Prostate gland (tissue), 2 donors: ENCODE measurements at regions not wholly inside any gene's neighbourhood (a gene's known extent, or its start where the extent isn't known, plus 50 kb on each side); places are given as distances from the start of the nearest gene placed in this dataset.

ENCODE experiments used
- DNase-seq: peaks from one replicate; pipeline ENCODE4 v3.0.0-alpha.2; 2019; ENCODE audit warnings: low spot score
- H3K27ac ChIP-seq, 2 donors: fragments of 200-600 bp; sonication (generic); 2 replicates each; pipeline ENCODE4 v1.5.1; 2017 to 2019
- H3K27me3 ChIP-seq: fragments of 200-600 bp; sonication (generic); replicated peaks from 2 replicates; pipeline ENCODE4 v1.5.1; 2019; ENCODE audit not compliant: insufficient read depth
- H3K36me3 ChIP-seq, 2 donors: fragments of 200-600 bp; sonication (generic); 1 replicate in 1 of 2; 2 replicates in 1 of 2; pipeline versions ENCODE4 v1.5.1 to v1.8.1; 2017 to 2019
- H3K4me1 ChIP-seq: fragments of 200-600 bp; sonication (generic); replicated peaks from 2 replicates; pipeline ENCODE4 v1.5.1; 2019
- H3K4me3 ChIP-seq, 2 donors: fragments of 200-600 bp; sonication (generic); 2 replicates each; pipeline ENCODE4 v1.5.1; 2017 to 2019
- H3K9me3 ChIP-seq: fragments of 200-600 bp; sonication (generic); 2 replicates; pipeline ENCODE4 v1.5.1; 2017
- CTCF ChIP-seq, 4 experiments: fragments of 200-600 bp in 2 of 4; fragments of 450-650 bp in 2 of 4; sonication (generic) in 2 of 4; IDR thresholded peaks; 1 replicate in 3 of 4; 2 replicates in 1 of 4; pipeline ENCODE4 v1.5.1; 2016 to 2019; ENCODE audit warnings: antibody characterized with exemption in 4 of 4, mild to moderate bottlenecking in 2 of 4, moderate library complexity in 2 of 4
- POLR2A ChIP-seq: fragments of 450-650 bp; IDR thresholded peaks from one replicate; pipeline ENCODE4 v1.6.1; 2016; ENCODE audit warnings: antibody characterized with exemption, mild to moderate bottlenecking
- POLR2AphosphoS5 ChIP-seq: sonication (generic); formaldehyde crosslinking; IDR thresholded peaks from one replicate; pipeline ENCODE4 v1.6.1; 2017; ENCODE audit warnings: antibody characterized with exemption
- WGBS: methylation state at CpG from one replicate; pipeline ENCODE4 v1.1.5; 2018; 5-methylcytosine and 5-hydroxymethylcytosine counted together
- intact Hi-C: fragments of 100-400 bp; cut with DNase I; formaldehyde crosslinking; loops from one replicate; pipeline ENCODE4 v1.14.2; 2022

- WGBS = 41% methylated on average over 4 of the region's 4 CpGs
- no peak for TF ChIP-seq POLR2A
- no peak for DNase-seq
- Histone ChIP-seq H3K4me1 (no peaks in the 10 kb centered on the region), H3K9me3 (no peaks in the 10 kb centered on the region), H3K27me3 (no peaks in the 10 kb centered on the region), H3K27ac (no peak overlapping the region), H3K36me3 (no peaks in the 10 kb centered on the region), H3K4me3 (no peak overlapping the region)
- intact Hi-C loops = no loop called here
These were observed 72.6 kb downstream of the LRRC30 start for GRCh38 chr18:7303316-7304060.

- H3K27me3 ChIP-seq = no peaks in the 10 kb centered on the region
- 80% methylated on average over 6 of the region's 6 CpGs for WGBS
- DNase-seq = no peak
- no peaks in the 10 kb centered on the region for H3K9me3 ChIP-seq
- H3K27ac ChIP-seq = no peak overlapping the region
- intact Hi-C loops = no loop called here
- no peak overlapping the region for H3K4me3 ChIP-seq
- H3K4me1 ChIP-seq = no peaks in the 10 kb centered on the region
- H3K36me3 ChIP-seq = no peaks in the 10 kb centered on the region
- TF ChIP-seq CTCF (IDR thresholded peaks at IDR 0.05) (no peak), POLR2A (no peak)
These were observed 73.1 kb downstream of the LRRC30 start for GRCh38 chr18:7304061-7304370.

DNA sequence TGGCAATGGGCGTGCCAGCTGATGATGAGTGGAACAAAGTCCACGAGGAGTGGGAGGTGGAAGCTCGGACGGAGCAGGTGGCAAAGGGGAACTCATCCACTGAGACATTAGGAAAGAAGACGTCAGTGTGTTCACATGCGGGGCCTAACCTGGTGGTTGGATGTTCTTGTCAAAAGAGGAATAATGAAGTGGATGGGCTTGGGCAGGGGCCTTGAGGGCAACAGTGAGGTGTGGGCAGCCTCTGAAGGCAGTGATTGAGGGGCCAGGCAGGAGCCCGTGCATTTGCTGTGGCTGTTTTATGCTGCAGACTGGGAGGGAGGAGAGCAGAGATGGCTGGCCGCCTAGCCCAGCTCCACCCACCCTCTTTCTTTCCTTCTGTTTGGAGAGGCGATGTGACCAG lies 74.5 kb downstream of the LRRC30 start:
- Histone ChIP-seq H3K36me3 (no peaks in the 10 kb centered on the region), H3K27ac (no peak overlapping the region), H3K4me1 (no peaks in the 10 kb centered on the region), H3K4me3 (no peak overlapping the region), H3K9me3 (no peaks in the 10 kb centered on the region), H3K27me3 (no peaks in the 10 kb centered on the region)
- 85% methylated on average over 9 of the region's 9 CpGs for WGBS
- DNase-seq = no peak
- TF ChIP-seq POLR2AphosphoS5 = no peak
- no peak for TF ChIP-seq POLR2A
- no peak for TF ChIP-seq CTCF (IDR thresholded peaks at IDR 0.05)
- intact Hi-C loops = no loop called here

DNA sequence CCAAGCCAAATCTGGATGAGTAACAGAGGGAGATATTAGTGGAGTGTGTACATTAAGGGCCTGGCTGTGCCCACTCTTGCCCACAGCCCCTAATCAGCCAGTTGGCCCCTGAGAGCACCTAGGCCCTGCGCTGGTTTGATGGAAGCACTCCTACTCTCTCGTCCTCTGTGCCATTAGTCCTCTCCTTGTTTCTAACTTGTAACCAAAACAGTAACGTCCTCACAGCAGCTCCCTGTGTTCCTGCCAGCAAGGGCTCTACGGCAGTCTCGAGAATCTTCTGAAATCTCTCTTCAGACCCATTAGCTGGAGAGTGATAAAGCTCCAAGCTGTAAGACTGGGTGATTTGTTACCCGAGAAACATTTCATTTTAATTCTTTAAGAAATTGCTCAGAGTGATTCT lies 76.1 kb downstream of the LRRC30 start:
- H3K9me3 ChIP-seq = no peaks in the 10 kb centered on the region
- DNase-seq = no peak
- H3K27me3 ChIP-seq = no peaks in the 10 kb centered on the region
- no peaks in the 10 kb centered on the region for H3K4me1 ChIP-seq
- no peak overlapping the region for H3K27ac ChIP-seq
- intact Hi-C loops = no loop called here
- WGBS = 64% methylated on average over 6 of the region's 6 CpGs
- no peak for TF ChIP-seq CTCF (IDR thresholded peaks at IDR 0.05)
- no peaks in the 10 kb centered on the region for H3K36me3 ChIP-seq
- H3K4me3 ChIP-seq = no peak overlapping the region

DNA sequence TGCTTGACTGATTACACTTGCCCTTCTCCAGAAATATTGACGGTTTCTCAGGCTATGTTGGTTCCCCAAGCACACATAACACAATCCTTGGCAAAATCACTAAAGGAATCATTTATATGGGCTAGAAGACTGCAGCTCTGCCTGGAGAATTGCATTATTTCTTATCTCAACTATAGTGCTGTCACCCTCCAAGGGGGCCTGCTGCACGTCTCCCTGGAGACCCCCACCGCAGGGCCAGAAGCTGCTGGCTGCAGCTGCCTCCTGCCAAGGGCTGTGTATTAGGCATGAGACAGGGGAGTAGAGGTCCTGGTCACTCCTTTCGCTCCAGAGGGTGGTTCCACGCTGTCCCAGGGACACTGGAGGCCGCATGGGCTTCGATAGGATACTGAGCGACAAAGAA lies 76.6 kb downstream of the LRRC30 start:
- Histone ChIP-seq H3K9me3 (no peaks in the 10 kb centered on the region), H3K4me1 (no peaks in the 10 kb centered on the region), H3K4me3 (no peak overlapping the region), H3K36me3 (no peaks in the 10 kb centered on the region), H3K27ac (no peak overlapping the region), H3K27me3 (no peaks in the 10 kb centered on the region)
- no peak for DNase-seq
- TF ChIP-seq POLR2AphosphoS5 (no peak), POLR2A (no peak), CTCF (IDR thresholded peaks at IDR 0.05) (no peak)
- WGBS = 89% methylated on average over 8 of the region's 8 CpGs
- intact Hi-C loops = no loop called here
